ENCODE measurements at regions not wholly inside any gene's neighbourhood (a gene's known extent, or its start where the extent isn't known, plus 50 kb on each side); places are given as distances from the start of the nearest gene placed in this dataset.
A peak's percentile ranks its signal among the peaks of the same experiment; 100 is the strongest.

GRCh38 chr13:95492044-95492801 lies 60.3 kb upstream of the CLDN10 start:
- WGBS, 2 donors, result 77 to 80% methylated on average over 1 to 8 of the region's 8 CpGs
- TF ChIP-seq, protein P1, sequence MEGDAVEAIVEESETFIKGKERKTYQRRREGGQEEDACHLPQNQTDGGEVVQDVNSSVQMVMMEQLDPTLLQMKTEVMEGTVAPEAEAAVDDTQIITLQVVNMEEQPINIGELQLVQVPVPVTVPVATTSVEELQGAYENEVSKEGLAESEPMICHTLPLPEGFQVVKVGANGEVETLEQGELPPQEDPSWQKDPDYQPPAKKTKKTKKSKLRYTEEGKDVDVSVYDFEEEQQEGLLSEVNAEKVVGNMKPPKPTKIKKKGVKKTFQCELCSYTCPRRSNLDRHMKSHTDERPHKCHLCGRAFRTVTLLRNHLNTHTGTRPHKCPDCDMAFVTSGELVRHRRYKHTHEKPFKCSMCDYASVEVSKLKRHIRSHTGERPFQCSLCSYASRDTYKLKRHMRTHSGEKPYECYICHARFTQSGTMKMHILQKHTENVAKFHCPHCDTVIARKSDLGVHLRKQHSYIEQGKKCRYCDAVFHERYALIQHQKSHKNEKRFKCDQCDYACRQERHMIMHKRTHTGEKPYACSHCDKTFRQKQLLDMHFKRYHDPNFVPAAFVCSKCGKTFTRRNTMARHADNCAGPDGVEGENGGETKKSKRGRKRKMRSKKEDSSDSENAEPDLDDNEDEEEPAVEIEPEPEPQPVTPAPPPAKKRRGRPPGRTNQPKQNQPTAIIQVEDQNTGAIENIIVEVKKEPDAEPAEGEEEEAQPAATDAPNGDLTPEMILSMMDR (IDR thresholded peaks at IDR 0.05), result no peak
- TF ChIP-seq POLR2AphosphoS5 (IDR thresholded peaks at IDR 0.05), result no peak
- H3K4me1 ChIP-seq, result no peaks in the 10 kb centered on the region
- ATAC-seq (ENCODE audit: low FRiP score in 2 of 2) (no peak), DNase-seq (no peak)
- H3K9me3 ChIP-seq, result peaks cover 0 to 8% (median 5%) of the 10 kb centered on the region in 4 donors
- no peak overlapping the region for H3K27ac ChIP-seq
- no peaks in the 10 kb centered on the region for H3K36me3 ChIP-seq
- H3K4me3 ChIP-seq, result no peak overlapping the region
- H3K27me3 ChIP-seq, result no peaks in the 10 kb centered on the region

DNA sequence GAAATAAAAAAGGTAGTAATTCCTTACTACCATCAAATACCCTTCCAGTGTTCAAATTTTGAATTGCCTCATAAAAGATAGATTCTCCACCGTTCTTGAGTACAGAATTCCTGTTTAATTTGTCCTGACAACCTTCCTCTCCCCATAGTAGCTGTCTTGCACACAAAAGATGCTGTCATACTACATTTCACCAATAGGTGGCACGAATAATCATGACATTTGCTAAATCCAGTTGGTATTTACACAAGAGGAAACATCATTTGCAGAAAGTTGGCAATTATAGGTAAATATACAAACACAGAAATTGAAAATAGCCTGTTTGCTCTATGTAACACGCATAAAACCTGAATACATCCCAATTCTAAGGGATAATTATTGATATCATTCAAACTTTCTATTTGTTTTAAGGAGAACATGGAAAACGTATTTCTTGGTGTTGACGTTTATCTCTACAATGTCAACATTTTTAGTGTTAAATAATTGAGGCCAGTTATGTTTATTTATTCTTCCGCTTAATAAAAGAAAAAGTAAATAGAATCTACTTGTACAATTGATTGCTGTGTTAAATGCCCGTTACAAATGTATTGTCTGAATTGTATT lies 58.3 kb upstream of the CLDN10 start:
- Histone ChIP-seq H3K4me1 (no peaks in the 10 kb centered on the region), H3K9me3 (peaks cover 0 to 8% (median 5%) of the 10 kb centered on the region in 4 donors), H3K4me3 (no peak overlapping the region), H3K27me3 (no peaks in the 10 kb centered on the region), H3K27ac (no peak overlapping the region), H3K36me3 (no peaks in the 10 kb centered on the region)
- no peak for DNase-seq
- no peak for ATAC-seq (ENCODE audit: low FRiP score in 2 of 2)
- 38 to 39% methylated on average over 7 of the region's 7 CpGs for WGBS, 2 donors
- TF ChIP-seq, protein P1 (IDR thresholded peaks at IDR 0.05), result peak; percentile 58 to 81 (median 72)
- TF ChIP-seq POLR2A (IDR thresholded peaks at IDR 0.05), result no peak

DNA sequence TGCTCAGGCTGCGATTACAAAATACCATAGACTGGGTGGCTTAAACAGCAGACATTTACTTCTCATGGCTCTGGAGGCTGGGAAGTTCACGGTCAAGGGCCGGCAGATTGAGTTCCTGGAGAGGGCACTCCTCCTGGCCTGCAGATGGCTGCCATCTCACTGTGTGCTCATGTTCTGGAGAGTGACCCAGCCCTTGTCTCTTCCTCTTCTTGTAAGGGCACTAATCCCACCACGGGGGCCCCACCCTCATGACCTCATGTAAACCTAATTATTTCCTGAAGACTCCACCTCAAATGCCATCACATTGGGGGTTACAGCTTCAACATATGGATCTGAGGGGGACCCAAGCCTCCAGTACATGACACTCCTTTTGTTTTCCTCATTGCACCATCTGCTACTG lies 56.0 kb upstream of the CLDN10 start:
- no peaks in the 10 kb centered on the region for H3K36me3 ChIP-seq
- WGBS, 2 donors, result 91 to 95% methylated on average over 4 of the region's 4 CpGs
- H3K27me3 ChIP-seq, result no peaks in the 10 kb centered on the region
- no peak for TF ChIP-seq POLR2AphosphoS5 (IDR thresholded peaks at IDR 0.05)
- TF ChIP-seq, protein P1 (IDR thresholded peaks at IDR 0.05), result no peak
- no peak overlapping the region for H3K27ac ChIP-seq
- no peaks in the 10 kb centered on the region for H3K4me1 ChIP-seq
- peaks cover 0 to 9% (median 6%) of the 10 kb centered on the region in 4 donors for H3K9me3 ChIP-seq
- H3K4me3 ChIP-seq, result no peak overlapping the region
- no peak for DNase-seq
- no peak for ATAC-seq (ENCODE audit: low FRiP score in 2 of 2)

DNA sequence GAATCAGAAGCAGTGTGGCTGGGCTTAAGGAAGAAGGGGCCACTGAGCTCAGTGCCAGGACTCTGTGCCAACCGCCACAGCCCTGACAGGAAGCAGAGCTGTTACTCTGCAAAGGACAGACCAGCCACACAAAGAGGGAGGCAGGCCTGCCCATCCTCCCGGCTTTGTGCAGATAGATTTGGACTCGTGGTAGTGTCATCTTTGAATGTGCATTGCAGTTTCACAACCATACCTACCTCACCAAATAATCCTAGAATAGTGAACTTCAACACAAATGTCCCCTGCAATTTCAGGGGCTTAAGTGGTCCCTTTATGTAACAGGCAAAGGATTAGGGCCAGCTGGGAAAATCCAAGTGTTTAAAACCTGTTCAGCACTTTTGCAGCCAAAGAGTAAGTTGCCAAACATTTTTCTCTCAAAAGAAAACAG lies 55.1 kb upstream of the CLDN10 start:
- ATAC-seq (ENCODE audit: low FRiP score in 2 of 2) (no peak), DNase-seq (no peak)
- Histone ChIP-seq H3K9me3 (peaks cover 0 to 11% (median 6%) of the 10 kb centered on the region in 4 donors), H3K36me3 (no peaks in the 10 kb centered on the region), H3K27me3 (no peaks in the 10 kb centered on the region), H3K4me3 (no peak overlapping the region), H3K4me1 (no peaks in the 10 kb centered on the region), H3K27ac (no peak overlapping the region)
- 15 to 20% methylated on average over 3 of the region's 3 CpGs for WGBS, 2 donors
- TF ChIP-seq POLR2AphosphoS5 (IDR thresholded peaks at IDR 0.05) (no peak), POLR2A (IDR thresholded peaks at IDR 0.05) (no peak), EP300 (IDR thresholded peaks at IDR 0.05) (no peak)
- TF ChIP-seq, protein P1 (IDR thresholded peaks at IDR 0.05), result no peak

- no peak for TF ChIP-seq POLR2A (IDR thresholded peaks at IDR 0.05)
- TF ChIP-seq, protein P1 (IDR thresholded peaks at IDR 0.05), result no peak
- no peak for TF ChIP-seq EP300 (IDR thresholded peaks at IDR 0.05)
- 85 to 89% methylated on average over 8 of the region's 8 CpGs for WGBS, 2 donors
- Histone ChIP-seq H3K27me3 (no peaks in the 10 kb centered on the region), H3K9me3 (peaks cover 0 to 11% (median 6%) of the 10 kb centered on the region in 4 donors), H3K27ac (no peak overlapping the region), H3K4me1 (no peaks in the 10 kb centered on the region), H3K4me3 (no peak overlapping the region), H3K36me3 (no peaks in the 10 kb centered on the region)
- DNase-seq (no peak), ATAC-seq (ENCODE audit: low FRiP score in 2 of 2) (no peak)
These were observed 53.6 kb upstream of the CLDN10 start for GRCh38 chr13:95498886-95499285.

Data from upper lobe of left lung (tissue), 6 donors.